Mesendoderm (in vitro differentiated cells): ENCODE measurements at regions not wholly inside any gene's neighbourhood (a gene's known extent, or its start where the extent isn't known, plus 50 kb on each side); places are given as distances from the start of the nearest gene placed in this dataset.

ENCODE experiments used
- DNase-seq: peaks from one replicate; pipeline ENCODE4 v3.0.0; 2013
- H2AK5ac ChIP-seq: 2 replicates; pipeline ENCODE4 v1.6.1; 2013; ENCODE audit warnings: low read length, inconsistent platforms
- H2BK120ac ChIP-seq: 2 replicates; pipeline ENCODE4 v1.6.1; 2013; ENCODE audit warnings: low read depth, mild to moderate bottlenecking, low read length, moderate library complexity, mixed read lengths
- H2BK15ac ChIP-seq: replicated peaks from 2 replicates; pipeline ENCODE4 v1.6.1; 2013; ENCODE audit warnings: low read depth, mild to moderate bottlenecking, moderate library complexity
- H2BK5ac ChIP-seq: 2 replicates; pipeline ENCODE4 v1.6.1; 2013; ENCODE audit warnings: low read length, inconsistent platforms
- H3K18ac ChIP-seq: 2 replicates; pipeline ENCODE4 v1.6.1; 2013; ENCODE audit warnings: mild to moderate bottlenecking, low read length, mixed read lengths
- H3K23ac ChIP-seq: one replicate; pipeline ENCODE4 v1.6.1; 2013; ENCODE audit warnings: low read length
- H3K27ac ChIP-seq: 2 replicates; pipeline ENCODE4 v1.5.1; 2013; ENCODE audit warnings: low read depth, mild to moderate bottlenecking, inconsistent platforms, low read length, moderate library complexity
- H3K27me3 ChIP-seq: 2 replicates; pipeline ENCODE4 v1.6.1; 2013; ENCODE audit warnings: low read length, control low read depth, mild to moderate bottlenecking, inconsistent platforms; ENCODE audit not compliant: insufficient read depth, poor library complexity
- H3K36me3 ChIP-seq: 2 replicates; pipeline ENCODE4 v1.6.1; 2013; ENCODE audit warnings: low read length, inconsistent platforms; ENCODE audit not compliant: control insufficient read depth, insufficient read depth
- H3K4ac ChIP-seq: one replicate; pipeline ENCODE4 v1.6.1; 2013; ENCODE audit warnings: low read depth, mild to moderate bottlenecking, low read length, moderate library complexity
- H3K4me1 ChIP-seq: 2 replicates; pipeline ENCODE4 v1.6.1; 2013; ENCODE audit warnings: low read depth, low read length, inconsistent platforms; ENCODE audit not compliant: control insufficient read depth
- H3K4me2 ChIP-seq: 2 replicates; pipeline ENCODE4 v1.6.1; 2013; ENCODE audit warnings: low read length
- H3K4me3 ChIP-seq: 2 replicates; pipeline ENCODE4 v1.5.1; 2013; ENCODE audit warnings: mild to moderate bottlenecking, low read length
- H3K56ac ChIP-seq: one replicate; pipeline ENCODE4 v1.6.1; 2013; ENCODE audit warnings: low read length
- H3K79me1 ChIP-seq: 2 replicates; pipeline ENCODE4 v1.6.1; 2013; ENCODE audit warnings: low read length, inconsistent platforms
- H3K79me2 ChIP-seq: 2 replicates; pipeline ENCODE4 v1.6.1; 2013; ENCODE audit warnings: mild to moderate bottlenecking, low read length; ENCODE audit not compliant: control insufficient read depth, insufficient read depth
- H3K9ac ChIP-seq: 2 replicates; pipeline ENCODE4 v1.6.1; 2013; ENCODE audit warnings: low read length, inconsistent platforms
- H4K5ac ChIP-seq: one replicate; pipeline ENCODE4 v1.6.1; 2013; ENCODE audit warnings: low read length
- H4K8ac ChIP-seq: one replicate; pipeline ENCODE4 v1.6.1; 2013; ENCODE audit warnings: low read depth, mild to moderate bottlenecking, control low read depth, low read length, moderate library complexity
- WGBS: extraction: QIAGEN DNeasy Blood & Tissue Kit; methylation state at CpG from one replicate; pipeline ENCODE4 v1.1.7; 2013; ENCODE audit warnings: low lambda C conversion rate, missing lambda C conversion rate; ENCODE audit not compliant: insufficient coverage; ENCODE audit errors: extremely low coverage; 5-methylcytosine and 5-hydroxymethylcytosine counted together

DNA sequence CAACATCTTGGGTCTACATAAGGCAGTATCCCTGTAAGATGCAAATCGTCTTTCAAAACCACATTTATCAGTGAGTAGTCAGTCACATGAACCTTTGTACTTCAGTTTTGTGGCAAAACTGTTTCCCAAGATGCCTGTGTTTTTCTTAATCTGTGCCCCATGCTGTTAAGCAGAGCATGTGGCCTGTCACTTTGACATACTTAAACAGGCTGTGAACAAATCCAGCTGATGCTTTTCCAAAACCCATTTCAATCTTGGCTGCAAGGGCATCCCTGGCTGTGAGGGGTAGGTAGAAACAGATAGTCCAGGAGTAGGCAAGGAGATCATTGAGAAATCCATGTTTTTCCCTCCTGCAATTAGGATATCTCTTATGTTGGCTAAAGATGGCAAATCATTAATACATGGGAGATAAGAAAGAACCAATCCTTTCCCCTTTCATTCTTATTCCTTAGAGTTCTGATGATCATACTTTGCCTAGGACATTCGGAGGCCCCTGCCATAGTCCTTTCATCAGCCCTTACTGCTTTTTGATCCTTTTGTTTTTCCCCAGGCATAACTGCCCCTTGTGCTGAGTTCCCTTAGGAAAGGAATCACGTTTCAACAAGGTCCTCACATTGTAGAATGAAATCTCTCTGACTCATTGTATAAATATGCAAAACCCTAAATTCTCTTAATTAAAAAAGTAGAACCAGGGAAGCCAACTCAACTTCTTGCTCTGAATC lies 121.1 kb upstream of the EEA1 start:
- H2BK15ac ChIP-seq = no peak overlapping the region
- no peak overlapping the region for H3K4me2 ChIP-seq
- no peak overlapping the region for H2AK5ac ChIP-seq
- H3K9ac ChIP-seq = no peak overlapping the region
- H3K79me2 ChIP-seq = no peaks in the 10 kb centered on the region
- H3K4ac ChIP-seq = no peak overlapping the region
- H3K27me3 ChIP-seq = no peaks in the 10 kb centered on the region
- H3K36me3 ChIP-seq = no peaks in the 10 kb centered on the region
- H3K27ac ChIP-seq = no peak overlapping the region
- no peak overlapping the region for H3K56ac ChIP-seq
- peak; percentile 40 for DNase-seq
- no peak overlapping the region for H2BK120ac ChIP-seq
- no CpG with 5 or more reads among the region's 3 CpGs for WGBS
- H2BK5ac ChIP-seq = no peak overlapping the region
- H3K4me1 ChIP-seq = peaks cover 3% of the 10 kb centered on the region
- no peak overlapping the region for H3K23ac ChIP-seq
- H4K8ac ChIP-seq = no peak overlapping the region
- no peak overlapping the region for H3K4me3 ChIP-seq
- H4K5ac ChIP-seq = no peak overlapping the region
- no peaks in the 10 kb centered on the region for H3K79me1 ChIP-seq
- no peak overlapping the region for H3K18ac ChIP-seq

DNA sequence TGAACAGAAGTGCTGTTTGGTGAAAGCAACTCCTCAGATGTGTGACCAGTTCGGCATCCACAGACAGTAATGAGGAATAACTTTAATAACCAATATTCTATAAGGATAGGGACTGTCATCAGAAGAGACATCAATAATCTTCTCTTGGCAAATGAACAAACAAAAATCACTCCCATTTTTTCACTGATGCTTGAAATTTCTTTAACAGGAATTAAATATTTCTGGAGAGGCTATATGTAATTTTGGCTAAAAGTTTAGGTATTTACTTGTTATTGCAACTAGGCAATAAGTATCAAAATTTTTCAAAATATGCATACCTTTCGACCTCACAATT lies 121.6 kb upstream of the EEA1 start:
- no peak overlapping the region for H3K56ac ChIP-seq
- no CpG with 5 or more reads among the region's 2 CpGs for WGBS
- H3K4me1 ChIP-seq = peaks cover 3% of the 10 kb centered on the region
- H3K4me2 ChIP-seq = no peak overlapping the region
- no peaks in the 10 kb centered on the region for H3K27me3 ChIP-seq
- no peak overlapping the region for H3K23ac ChIP-seq
- no peak overlapping the region for H3K4ac ChIP-seq
- no peaks in the 10 kb centered on the region for H3K79me1 ChIP-seq
- H2BK15ac ChIP-seq = no peak overlapping the region
- H4K8ac ChIP-seq = no peak overlapping the region
- H3K9ac ChIP-seq = no peak overlapping the region
- no peak overlapping the region for H3K4me3 ChIP-seq
- no peak for DNase-seq
- H3K36me3 ChIP-seq = no peaks in the 10 kb centered on the region
- no peaks in the 10 kb centered on the region for H3K79me2 ChIP-seq
- no peak overlapping the region for H2AK5ac ChIP-seq
- H4K5ac ChIP-seq = no peak overlapping the region
- no peak overlapping the region for H2BK5ac ChIP-seq
- H3K18ac ChIP-seq = no peak overlapping the region
- no peak overlapping the region for H2BK120ac ChIP-seq
- H3K27ac ChIP-seq = no peak overlapping the region

GRCh38 chr12:93054021-93054420 lies 124.9 kb upstream of the EEA1 start:
- DNase-seq = no peak
- H3K4me2 ChIP-seq = no peak overlapping the region
- no peaks in the 10 kb centered on the region for H3K27me3 ChIP-seq
- no peak overlapping the region for H2BK5ac ChIP-seq
- no peaks in the 10 kb centered on the region for H3K79me1 ChIP-seq
- no peak overlapping the region for H2BK15ac ChIP-seq
- H3K23ac ChIP-seq = no peak overlapping the region
- no peak overlapping the region for H2AK5ac ChIP-seq
- H3K18ac ChIP-seq = no peak overlapping the region
- no peak overlapping the region for H3K4ac ChIP-seq
- H3K4me3 ChIP-seq = no peak overlapping the region
- H3K4me1 ChIP-seq = peaks cover 3% of the 10 kb centered on the region
- H3K56ac ChIP-seq = no peak overlapping the region
- no peak overlapping the region for H3K27ac ChIP-seq
- H3K79me2 ChIP-seq = no peaks in the 10 kb centered on the region
- H4K5ac ChIP-seq = no peak overlapping the region
- H2BK120ac ChIP-seq = no peak overlapping the region
- no peaks in the 10 kb centered on the region for H3K36me3 ChIP-seq
- H4K8ac ChIP-seq = no peak overlapping the region
- H3K9ac ChIP-seq = no peak overlapping the region

DNA sequence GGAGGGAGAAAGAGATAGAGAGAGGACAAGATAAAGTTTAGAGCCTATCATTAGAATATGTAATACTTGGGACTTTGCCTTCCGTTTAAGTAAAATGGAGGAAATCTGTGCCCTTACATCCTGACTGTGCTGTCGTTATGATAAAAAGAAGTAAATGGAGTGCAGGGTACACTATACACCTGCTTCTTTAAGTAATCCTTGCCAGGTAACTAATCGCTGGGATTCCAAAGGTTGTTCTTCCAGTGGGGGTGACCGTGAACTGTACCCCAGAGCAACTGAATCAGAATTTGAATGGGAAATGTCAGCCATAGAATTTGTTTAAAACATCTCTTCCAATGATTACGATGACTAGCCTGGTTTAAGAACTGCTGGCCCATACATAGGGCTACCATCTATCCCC lies 126.1 kb upstream of the EEA1 start:
- H4K5ac ChIP-seq = no peak overlapping the region
- H3K18ac ChIP-seq = no peak overlapping the region
- H3K79me2 ChIP-seq = no peaks in the 10 kb centered on the region
- no peaks in the 10 kb centered on the region for H3K79me1 ChIP-seq
- WGBS = no CpG with 5 or more reads among the region's 5 CpGs
- H2BK5ac ChIP-seq = no peak overlapping the region
- no peaks in the 10 kb centered on the region for H3K4me1 ChIP-seq
- no peaks in the 10 kb centered on the region for H3K36me3 ChIP-seq
- H3K56ac ChIP-seq = no peak overlapping the region
- no peaks in the 10 kb centered on the region for H3K27me3 ChIP-seq
- H3K9ac ChIP-seq = no peak overlapping the region
- H3K23ac ChIP-seq = no peak overlapping the region
- no peak overlapping the region for H4K8ac ChIP-seq
- H2BK15ac ChIP-seq = no peak overlapping the region
- H2AK5ac ChIP-seq = no peak overlapping the region
- no peak overlapping the region for H3K4me2 ChIP-seq
- no peak overlapping the region for H2BK120ac ChIP-seq
- no peak overlapping the region for H3K27ac ChIP-seq
- DNase-seq = no peak
- H3K4ac ChIP-seq = no peak overlapping the region
- H3K4me3 ChIP-seq = no peak overlapping the region

- no peak for DNase-seq
- H3K23ac ChIP-seq = no peak overlapping the region
- H2BK120ac ChIP-seq = no peak overlapping the region
- no peak overlapping the region for H3K4me3 ChIP-seq
- H3K4me2 ChIP-seq = no peak overlapping the region
- no peak overlapping the region for H4K5ac ChIP-seq
- H3K56ac ChIP-seq = no peak overlapping the region
- no peaks in the 10 kb centered on the region for H3K79me2 ChIP-seq
- H3K27me3 ChIP-seq = no peaks in the 10 kb centered on the region
- H3K4ac ChIP-seq = no peak overlapping the region
- H3K36me3 ChIP-seq = no peaks in the 10 kb centered on the region
- H3K27ac ChIP-seq = no peak overlapping the region
- H2AK5ac ChIP-seq = no peak overlapping the region
- no CpG with 5 or more reads among the region's 4 CpGs for WGBS
- H3K18ac ChIP-seq = no peak overlapping the region
- peaks cover 11% of the 10 kb centered on the region for H3K4me1 ChIP-seq
- H2BK15ac ChIP-seq = no peak overlapping the region
- H2BK5ac ChIP-seq = no peak overlapping the region
- H3K9ac ChIP-seq = no peak overlapping the region
- no peak overlapping the region for H4K8ac ChIP-seq
- no peaks in the 10 kb centered on the region for H3K79me1 ChIP-seq
These were observed 128.0 kb upstream of the EEA1 start for GRCh38 chr12:93056971-93057535.

GRCh38 chr12:93058280-93058679 lies 129.2 kb upstream of the EEA1 start:
- no peak for DNase-seq

More at GRCh38 chr12:93058280-93058679, 129.2 kb upstream of the EEA1 start:
- Histone ChIP-seq H3K27me3 (no peaks in the 10 kb centered on the region), H3K4ac (no peak overlapping the region), H3K4me2 (no peak overlapping the region), H3K4me3 (no peak overlapping the region), H3K4me1 (peaks cover 11% of the 10 kb centered on the region), H3K79me1 (no peaks in the 10 kb centered on the region), H3K79me2 (no peaks in the 10 kb centered on the region), H2BK120ac (no peak overlapping the region), H2AK5ac (no peak overlapping the region), H4K5ac (no peak overlapping the region), H4K8ac (no peak overlapping the region), H2BK15ac (no peak overlapping the region), H3K36me3 (no peaks in the 10 kb centered on the region), H3K56ac (no peak overlapping the region), H3K23ac (no peak overlapping the region), H3K27ac (no peak overlapping the region), H3K18ac (no peak overlapping the region), H2BK5ac (no peak overlapping the region), H3K9ac (no peak overlapping the region)
- WGBS = no CpG with 5 or more reads among the region's 7 CpGs
